Heart left ventricle (tissue), 16 donors: ENCODE measurements at regions not wholly inside any gene's neighbourhood (a gene's known extent, or its start where the extent isn't known, plus 50 kb on each side); places are given as distances from the start of the nearest gene placed in this dataset.

ENCODE experiments used
- ATAC-seq, 4 donors: fragments of 200-7000 bp; cut with Tn5 transposase; one replicate each; pipeline ENCODE4 v1.9.1; 2020 to 2022; ENCODE audit warnings: moderate library complexity in 4 of 4, mild to moderate bottlenecking in 3 of 4, moderate number of reproducible peaks in 1 of 4
- DNase-seq, 5 donors: peaks; one replicate each; pipeline ENCODE4 v3.0.0-alpha.2; 2020
- H3K27ac ChIP-seq, 12 donors: fragments of 200-600 bp; sonication (generic) in 4 of 12; one replicate each; pipeline versions ENCODE4 v1.5.0 to v1.8.0; 2016 to 2022; ENCODE audit warnings: mild to moderate bottlenecking in 2 of 12
- H3K27me3 ChIP-seq, 9 donors: fragments of 200-600 bp; sonication (generic) in 2 of 9; one replicate each; pipeline versions ENCODE4 v1.5.1 to v1.8.0; 2016 to 2022; ENCODE audit warnings: mild to moderate bottlenecking in 3 of 9
- H3K36me3 ChIP-seq, 9 donors: fragments of 200-600 bp; sonication (generic) in 2 of 9; one replicate each; pipeline versions ENCODE4 v1.5.0 to v1.8.0; 2018 to 2022; ENCODE audit warnings: mild to moderate bottlenecking in 2 of 9
- H3K4me1 ChIP-seq, 12 donors: fragments of 200-600 bp; sonication (generic) in 4 of 12; one replicate each; pipeline versions ENCODE4 v1.5.0 to v1.8.0; 2016 to 2022; ENCODE audit warnings: mild to moderate bottlenecking in 3 of 12
- H3K4me3 ChIP-seq, 12 donors: fragments of 200-600 bp; sonication (generic) in 4 of 12; one replicate each; pipeline versions ENCODE4 v1.5.0 to v1.8.0; 2017 to 2022; ENCODE audit warnings: mild to moderate bottlenecking in 9 of 12, moderate library complexity in 4 of 12
- H3K9me3 ChIP-seq, 12 donors: fragments of 200-600 bp; sonication (generic) in 4 of 12; one replicate each; pipeline versions ENCODE4 v1.5.0 to v1.8.0; 2016 to 2022; ENCODE audit warnings: mild to moderate bottlenecking in 1 of 12
- CTCF ChIP-seq, 12 donors: fragments of 200-600 bp; sonication (generic) in 4 of 12; IDR thresholded peaks; one replicate each; pipeline versions ENCODE4 v1.5.0 to v1.8.0; 2018 to 2022; ENCODE audit warnings: antibody characterized with exemption in 12 of 12, mild to moderate bottlenecking in 5 of 12
- POLR2A ChIP-seq, 2 donors: fragments of 450-650 bp; IDR thresholded peaks; one replicate each; pipeline ENCODE4 v1.6.1; 2017; ENCODE audit warnings: antibody characterized with exemption in 2 of 2, mild to moderate bottlenecking in 2 of 2, moderate library complexity in 2 of 2
- WGBS, 4 donors: extraction: QIAGEN DNeasy Blood & Tissue Kit in 2 of 4; methylation state at CpG; one replicate each; pipeline versions ENCODE4 v1.1.5 to v1.1.7; 2013 to 2018; 5-methylcytosine and 5-hydroxymethylcytosine counted together
- intact Hi-C, 10 donors: fragments of 100-400 bp; cut with DNase I; formaldehyde crosslinking; loops; one replicate each; pipeline versions ENCODE4 v1.11.1 to v1.14.2; 2022
- donor health status: ischemic (EF 13 %, LVEDD 7.1; RV severe dilation, severe dysfunction).
- donor health status: healthy with polysubstance abuse.
- donor health status: DM: no; HTN: yes; CAD: no.
- donor health status: DM: no; HTN: no; CAD: no.
- donor health status: ischemic (EF 25% LVEDD 6.9; RV normal size, moderate dysfunction).
- donor health status: ischemic (EF 25% LVEDD 5.7; RV mildly dilated, moderate dysfunction).
- donor health status: healthy.
- donor health status: DM: yes; HTN: yes; CAD: no.
- donor health status: ischemic (EF 35%, LVEDD 5.7; RV mildly dilated, moderate dysfunction).
- donor health status: nonischemic (EF 11% LVEDD 7.7; RV severe dilation, severe dysfunction).
- donor health status: DM: yes; HTN: yes; CAD: no.
- donor health status: PGD.
- donor health status: ischemic (EF 29% LVEDD 5.4; RV normal size, mild dysfunction).
- donor health status: nonischemic (EF 23%, LVEDD 6.1; RV moderate dilation, normal function).

GRCh38 chr9:117528225-117528624 is 113.4 kb upstream of the ASTN2 start:
- TF ChIP-seq POLR2A (IDR thresholded peaks at IDR 0.05) (no peak), CTCF (IDR thresholded peaks at IDR 0.05) (no peak)
- intact Hi-C loops, result no loop called here
- DNase-seq (no peak), ATAC-seq (no peak)
- Histone ChIP-seq H3K9me3 (peaks cover 0 to 13% (median 0%) of the 10 kb centered on the region in 12 donors), H3K4me1 (no peaks in the 10 kb centered on the region), H3K27me3 (no peaks in the 10 kb centered on the region), H3K36me3 (no peaks in the 10 kb centered on the region), H3K4me3 (no peak overlapping the region), H3K27ac (no peak overlapping the region)
- WGBS, 4 donors, result 86 to 95% (median 88%) methylated on average over 1 of the region's 1 CpG

- no peak for DNase-seq
- peaks cover 0 to 13% (median 0%) of the 10 kb centered on the region in 12 donors for H3K9me3 ChIP-seq
- ATAC-seq, result no peak
- no peak overlapping the region for H3K4me3 ChIP-seq
- WGBS, 4 donors, result 61 to 79% (median 72%) methylated on average over 2 of the region's 2 CpGs
- H3K36me3 ChIP-seq, result no peaks in the 10 kb centered on the region
- H3K4me1 ChIP-seq, result no peaks in the 10 kb centered on the region
- H3K27ac ChIP-seq, result no peak overlapping the region
- intact Hi-C loops, result no loop called here
- no peaks in the 10 kb centered on the region for H3K27me3 ChIP-seq
- TF ChIP-seq POLR2A (IDR thresholded peaks at IDR 0.05), result no peak
- TF ChIP-seq CTCF (IDR thresholded peaks at IDR 0.05), result no peak
Observed at GRCh38 chr9:117526674-117527073, 111.8 kb upstream of the ASTN2 start.

- DNase-seq (no peak), ATAC-seq (no peak)
- H3K4me3 ChIP-seq, result no peak overlapping the region
- H3K27ac ChIP-seq, result no peak overlapping the region
- no peaks in the 10 kb centered on the region for H3K27me3 ChIP-seq
- intact Hi-C loops, result no loop called here
- no peaks in the 10 kb centered on the region for H3K36me3 ChIP-seq
- no peaks in the 10 kb centered on the region for H3K4me1 ChIP-seq
- 52 to 70% (median 61%) methylated on average over 2 of the region's 2 CpGs for WGBS, 4 donors
- H3K9me3 ChIP-seq, result peaks cover 0 to 13% (median 0%) of the 10 kb centered on the region in 12 donors
- no peak for TF ChIP-seq POLR2A (IDR thresholded peaks at IDR 0.05)
- TF ChIP-seq CTCF (IDR thresholded peaks at IDR 0.05), result no peak
Observed at GRCh38 chr9:117523531-117524153, 108.8 kb upstream of the ASTN2 start.

- H3K9me3 ChIP-seq, result peaks cover 0 to 13% (median 0%) of the 10 kb centered on the region in 12 donors
- intact Hi-C loops, result no loop called here
- H3K27ac ChIP-seq, result no peak overlapping the region
- WGBS, 4 donors, result 77 to 82% (median 82%) methylated on average over 4 of the region's 4 CpGs
- no peak for TF ChIP-seq CTCF (IDR thresholded peaks at IDR 0.05)
- TF ChIP-seq POLR2A (IDR thresholded peaks at IDR 0.05), result no peak
- no peaks in the 10 kb centered on the region for H3K27me3 ChIP-seq
- DNase-seq (no peak), ATAC-seq (no peak)
- H3K36me3 ChIP-seq, result no peaks in the 10 kb centered on the region
- H3K4me3 ChIP-seq, result no peak overlapping the region
- H3K4me1 ChIP-seq, result no peaks in the 10 kb centered on the region
Observed at GRCh38 chr9:117521293-117521692, 106.4 kb upstream of the ASTN2 start.
